ENCODE measurements at regions not wholly inside any gene's neighbourhood (a gene's known extent, or its start where the extent isn't known, plus 50 kb on each side); places are given as distances from the start of the nearest gene placed in this dataset.

DNA sequence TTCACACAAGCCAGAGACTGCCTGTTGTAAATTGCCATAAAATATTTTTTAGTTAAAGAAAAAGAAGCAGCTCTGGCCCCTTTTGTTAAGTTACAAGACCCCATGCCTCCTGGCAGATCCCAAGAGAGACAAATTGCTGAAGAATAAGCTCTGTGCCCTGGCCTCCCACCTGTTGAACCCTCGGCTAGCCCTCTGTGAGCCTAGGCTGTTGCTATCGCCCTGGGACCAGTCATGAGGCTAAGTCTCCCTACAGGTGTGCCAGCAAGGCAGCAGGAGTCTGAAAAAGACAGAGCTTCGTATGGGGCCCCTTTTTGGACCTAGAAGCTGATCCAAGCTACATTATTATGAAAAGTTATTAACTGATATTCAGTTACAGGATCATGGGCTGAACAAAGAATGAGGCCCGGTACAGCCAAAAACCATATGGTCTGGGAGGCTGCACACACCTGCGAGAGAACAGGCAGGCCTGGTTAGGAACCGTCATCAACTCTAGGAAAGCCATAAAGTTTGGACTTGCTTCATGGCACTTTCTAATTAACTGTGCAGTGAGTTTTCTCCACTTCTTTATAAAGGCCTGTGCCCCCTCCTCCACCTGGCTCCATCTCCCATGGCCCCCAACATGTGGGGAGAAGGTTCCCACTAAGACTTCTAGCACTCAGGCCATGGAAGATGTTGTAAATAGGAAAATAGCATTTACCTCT, 384.7 kb downstream of the ENC1 start:
- H3K27me3 ChIP-seq (ENCODE audit: insufficient read depth, low read length, poor library complexity), result no peaks in the 10 kb centered on the region
- H3K4me3 ChIP-seq (ENCODE audit: low read depth in 1 of 2, low read length in 2 of 2), result no peak overlapping the region
- no peaks in the 10 kb centered on the region for H4K20me1 ChIP-seq (ENCODE audit: insufficient read depth, low read length)
- ATAC-seq (ENCODE audit: insufficient read depth, low read depth) (no peak), DNase-seq (no peak)
- no peak overlapping the region for H3K9ac ChIP-seq (ENCODE audit: low read depth, low read length)
- no peaks in the 10 kb centered on the region for H3K4me1 ChIP-seq (ENCODE audit: insufficient read depth, low read length)
- no peaks in the 10 kb centered on the region for H3K9me3 ChIP-seq (ENCODE audit: insufficient read depth, low read length, severe bottlenecking)
- no peak overlapping the region for H2AFZ ChIP-seq (ENCODE audit: low read depth, low read length)
- no peak for TF ChIP-seq EZH2 (IDR thresholded peaks at IDR 0.05; ENCODE audit: borderline replicate concordance, low read depth, low read length, severe bottlenecking)
- TF ChIP-seq, protein P1, sequence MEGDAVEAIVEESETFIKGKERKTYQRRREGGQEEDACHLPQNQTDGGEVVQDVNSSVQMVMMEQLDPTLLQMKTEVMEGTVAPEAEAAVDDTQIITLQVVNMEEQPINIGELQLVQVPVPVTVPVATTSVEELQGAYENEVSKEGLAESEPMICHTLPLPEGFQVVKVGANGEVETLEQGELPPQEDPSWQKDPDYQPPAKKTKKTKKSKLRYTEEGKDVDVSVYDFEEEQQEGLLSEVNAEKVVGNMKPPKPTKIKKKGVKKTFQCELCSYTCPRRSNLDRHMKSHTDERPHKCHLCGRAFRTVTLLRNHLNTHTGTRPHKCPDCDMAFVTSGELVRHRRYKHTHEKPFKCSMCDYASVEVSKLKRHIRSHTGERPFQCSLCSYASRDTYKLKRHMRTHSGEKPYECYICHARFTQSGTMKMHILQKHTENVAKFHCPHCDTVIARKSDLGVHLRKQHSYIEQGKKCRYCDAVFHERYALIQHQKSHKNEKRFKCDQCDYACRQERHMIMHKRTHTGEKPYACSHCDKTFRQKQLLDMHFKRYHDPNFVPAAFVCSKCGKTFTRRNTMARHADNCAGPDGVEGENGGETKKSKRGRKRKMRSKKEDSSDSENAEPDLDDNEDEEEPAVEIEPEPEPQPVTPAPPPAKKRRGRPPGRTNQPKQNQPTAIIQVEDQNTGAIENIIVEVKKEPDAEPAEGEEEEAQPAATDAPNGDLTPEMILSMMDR (IDR thresholded peaks at IDR 0.05; ENCODE audit: borderline replicate concordance, extremely low read depth, low read length, poor library complexity, severe bottlenecking), result no peak
- H3K36me3 ChIP-seq (ENCODE audit: insufficient read depth, low read length), result no peaks in the 10 kb centered on the region
- H3K27ac ChIP-seq (ENCODE audit: low read length), result no peak overlapping the region
- no peaks in the 10 kb centered on the region for H3K79me2 ChIP-seq (ENCODE audit: insufficient read depth, low read length)
- no peak overlapping the region for H3K4me2 ChIP-seq (ENCODE audit: insufficient read depth, low read length)

DNA sequence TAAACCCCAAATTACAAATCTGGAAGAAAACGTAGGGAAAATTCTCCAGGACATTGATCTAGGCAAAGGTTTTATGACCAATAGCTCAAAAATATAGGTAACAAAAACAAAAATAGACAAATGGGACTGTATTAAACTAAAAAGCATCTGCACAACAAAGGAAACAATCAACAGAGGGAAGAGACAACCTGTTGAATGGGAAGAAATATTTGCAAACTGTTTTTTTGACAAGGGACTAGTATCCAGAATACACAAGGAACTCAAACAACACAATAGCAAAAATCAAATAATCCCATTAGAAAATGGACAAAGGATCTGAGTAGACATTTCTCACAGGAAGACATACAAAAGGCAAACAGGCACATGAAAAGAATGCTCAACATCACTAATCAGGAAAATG, 386.3 kb downstream of the ENC1 start:
- Histone ChIP-seq H2AFZ (ENCODE audit: low read depth, low read length) (no peak overlapping the region), H3K27ac (ENCODE audit: low read length) (no peak overlapping the region), H3K4me3 (ENCODE audit: low read depth in 1 of 2, low read length in 2 of 2) (no peak overlapping the region), H3K36me3 (ENCODE audit: insufficient read depth, low read length) (no peaks in the 10 kb centered on the region), H3K27me3 (ENCODE audit: insufficient read depth, low read length, poor library complexity) (no peaks in the 10 kb centered on the region), H4K20me1 (ENCODE audit: insufficient read depth, low read length) (no peaks in the 10 kb centered on the region), H3K4me1 (ENCODE audit: insufficient read depth, low read length) (no peaks in the 10 kb centered on the region), H3K79me2 (ENCODE audit: insufficient read depth, low read length) (no peaks in the 10 kb centered on the region), H3K9me3 (ENCODE audit: insufficient read depth, low read length, severe bottlenecking) (no peaks in the 10 kb centered on the region), H3K4me2 (ENCODE audit: insufficient read depth, low read length) (no peak overlapping the region), H3K9ac (ENCODE audit: low read depth, low read length) (no peak overlapping the region)
- DNase-seq (no peak), ATAC-seq (ENCODE audit: insufficient read depth, low read depth) (no peak)
- TF ChIP-seq, protein P1 (IDR thresholded peaks at IDR 0.05; ENCODE audit: borderline replicate concordance, extremely low read depth, low read length, poor library complexity, severe bottlenecking), result no peak
- no peak for TF ChIP-seq EZH2 (IDR thresholded peaks at IDR 0.05; ENCODE audit: borderline replicate concordance, low read depth, low read length, severe bottlenecking)

DNA sequence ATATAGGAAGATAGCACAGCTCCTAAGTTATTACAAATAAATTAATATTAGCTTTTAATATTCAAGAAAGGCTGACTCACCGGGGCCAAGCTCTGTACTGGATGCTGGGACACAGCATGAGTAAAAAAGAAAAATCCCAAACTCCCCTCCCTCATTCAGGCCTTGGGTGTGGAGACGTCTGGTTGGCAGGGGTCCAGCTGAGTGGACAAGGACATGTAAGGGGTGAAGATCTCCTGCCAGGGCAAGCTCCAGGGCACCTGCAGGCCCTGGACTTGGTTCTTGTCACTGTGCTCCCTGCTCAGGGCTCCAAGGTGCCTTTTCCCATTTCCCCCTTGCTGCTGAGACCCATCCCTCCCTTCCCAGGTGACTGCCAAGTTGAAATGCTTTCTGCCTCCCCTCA, 388.5 kb downstream of the ENC1 start:
- Histone ChIP-seq H3K79me2 (ENCODE audit: insufficient read depth, low read length) (no peaks in the 10 kb centered on the region), H3K27me3 (ENCODE audit: insufficient read depth, low read length, poor library complexity) (no peaks in the 10 kb centered on the region), H3K4me2 (ENCODE audit: insufficient read depth, low read length) (no peak overlapping the region), H3K27ac (ENCODE audit: low read length) (no peak overlapping the region), H2AFZ (ENCODE audit: low read depth, low read length) (no peak overlapping the region), H3K9ac (ENCODE audit: low read depth, low read length) (no peak overlapping the region), H3K4me1 (ENCODE audit: insufficient read depth, low read length) (no peaks in the 10 kb centered on the region), H3K4me3 (ENCODE audit: low read depth in 1 of 2, low read length in 2 of 2) (no peak overlapping the region), H4K20me1 (ENCODE audit: insufficient read depth, low read length) (no peaks in the 10 kb centered on the region), H3K36me3 (ENCODE audit: insufficient read depth, low read length) (no peaks in the 10 kb centered on the region), H3K9me3 (ENCODE audit: insufficient read depth, low read length, severe bottlenecking) (no peaks in the 10 kb centered on the region)
- ATAC-seq (ENCODE audit: insufficient read depth, low read depth), result no peak
- TF ChIP-seq, protein P1 (IDR thresholded peaks at IDR 0.05; ENCODE audit: borderline replicate concordance, extremely low read depth, low read length, poor library complexity, severe bottlenecking), result no peak
- no peak for TF ChIP-seq EZH2 (IDR thresholded peaks at IDR 0.05; ENCODE audit: borderline replicate concordance, low read depth, low read length, severe bottlenecking)
- no peak for DNase-seq
